ENCODE measurements at regions not wholly inside any gene's neighbourhood (a gene's known extent, or its start where the extent isn't known, plus 50 kb on each side); places are given as distances from the start of the nearest gene placed in this dataset.

- Mint-ChIP-seq H3K9me3 (no peaks in the 10 kb centered on the region), H3K4me1 (peaks cover 7% of the 10 kb centered on the region), H3K4me3 (no peak overlapping the region), H3K36me3 (ENCODE audit: low read depth) (no peaks in the 10 kb centered on the region), H3K27me3 (ENCODE audit: low read depth) (no peaks in the 10 kb centered on the region), H3K27ac (ENCODE audit: unreplicated experiment) (no peak overlapping the region)
- no peak for DNase-seq (ENCODE audit: low read depth, low spot score)
- TF ChIP-seq, protein P1, sequence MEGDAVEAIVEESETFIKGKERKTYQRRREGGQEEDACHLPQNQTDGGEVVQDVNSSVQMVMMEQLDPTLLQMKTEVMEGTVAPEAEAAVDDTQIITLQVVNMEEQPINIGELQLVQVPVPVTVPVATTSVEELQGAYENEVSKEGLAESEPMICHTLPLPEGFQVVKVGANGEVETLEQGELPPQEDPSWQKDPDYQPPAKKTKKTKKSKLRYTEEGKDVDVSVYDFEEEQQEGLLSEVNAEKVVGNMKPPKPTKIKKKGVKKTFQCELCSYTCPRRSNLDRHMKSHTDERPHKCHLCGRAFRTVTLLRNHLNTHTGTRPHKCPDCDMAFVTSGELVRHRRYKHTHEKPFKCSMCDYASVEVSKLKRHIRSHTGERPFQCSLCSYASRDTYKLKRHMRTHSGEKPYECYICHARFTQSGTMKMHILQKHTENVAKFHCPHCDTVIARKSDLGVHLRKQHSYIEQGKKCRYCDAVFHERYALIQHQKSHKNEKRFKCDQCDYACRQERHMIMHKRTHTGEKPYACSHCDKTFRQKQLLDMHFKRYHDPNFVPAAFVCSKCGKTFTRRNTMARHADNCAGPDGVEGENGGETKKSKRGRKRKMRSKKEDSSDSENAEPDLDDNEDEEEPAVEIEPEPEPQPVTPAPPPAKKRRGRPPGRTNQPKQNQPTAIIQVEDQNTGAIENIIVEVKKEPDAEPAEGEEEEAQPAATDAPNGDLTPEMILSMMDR (conservative IDR thresholded peaks at IDR 0.05): no peak
These were observed 121.1 kb downstream of the SIK1 start for GRCh38 chr21:43305811-43306311.

DNA sequence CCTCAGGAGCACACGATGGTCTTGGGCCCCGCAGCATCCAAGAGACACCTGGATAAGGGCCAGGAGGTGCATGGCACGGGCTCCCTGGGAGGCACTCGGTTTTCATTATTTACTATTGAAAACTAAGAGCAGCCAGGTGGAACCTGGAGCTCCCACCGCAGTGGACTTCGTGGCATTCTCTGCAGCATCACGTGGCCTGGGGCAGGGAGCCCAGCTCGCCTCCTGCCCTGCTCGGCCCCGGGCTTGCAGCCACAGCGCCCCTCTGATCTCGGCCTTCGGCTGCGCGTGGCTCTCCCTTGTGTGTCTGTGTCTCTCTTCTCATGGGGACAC lies 121.6 kb downstream of the SIK1 start:
- Mint-ChIP-seq H3K4me1 (peaks cover 7% of the 10 kb centered on the region), H3K27ac (ENCODE audit: unreplicated experiment) (no peak overlapping the region), H3K4me3 (no peak overlapping the region), H3K27me3 (ENCODE audit: low read depth) (no peaks in the 10 kb centered on the region), H3K36me3 (ENCODE audit: low read depth) (no peaks in the 10 kb centered on the region), H3K9me3 (no peaks in the 10 kb centered on the region)
- TF ChIP-seq, protein P1 (conservative IDR thresholded peaks at IDR 0.05): no peak
- DNase-seq (ENCODE audit: low read depth, low spot score): no peak

- Mint-ChIP-seq H3K27me3 (ENCODE audit: low read depth) (no peaks in the 10 kb centered on the region), H3K27ac (ENCODE audit: unreplicated experiment) (no peak overlapping the region), H3K4me3 (no peak overlapping the region), H3K4me1 (peaks cover 7% of the 10 kb centered on the region), H3K36me3 (ENCODE audit: low read depth) (no peaks in the 10 kb centered on the region), H3K9me3 (no peaks in the 10 kb centered on the region)
- TF ChIP-seq, protein P1 (conservative IDR thresholded peaks at IDR 0.05): no peak
- no peak for DNase-seq (ENCODE audit: low read depth, low spot score)
These were observed 122.2 kb downstream of the SIK1 start for GRCh38 chr21:43304621-43305335.

DNA sequence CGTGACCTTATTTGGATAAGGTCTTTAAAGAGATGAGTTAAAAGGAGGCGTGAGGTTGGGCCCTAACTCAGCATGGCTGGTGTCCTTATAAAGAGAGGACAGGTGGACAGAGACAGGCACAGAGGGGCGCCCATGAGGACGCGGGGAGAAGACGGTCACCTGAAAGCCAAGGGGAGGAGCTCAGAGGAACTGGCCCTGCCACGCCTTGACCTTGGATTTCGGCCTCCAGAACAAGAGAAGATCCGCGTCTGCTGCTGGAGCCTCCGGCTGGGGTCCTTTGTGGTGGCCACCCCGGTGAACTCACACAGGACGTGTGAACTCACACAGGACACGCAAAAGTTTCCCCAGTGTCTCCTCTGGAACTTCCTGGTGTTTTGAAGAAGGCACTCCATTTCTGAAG lies 122.7 kb downstream of the SIK1 start:
- TF ChIP-seq, protein P1 (conservative IDR thresholded peaks at IDR 0.05): no peak
- peaks cover 7% of the 10 kb centered on the region for H3K4me1 Mint-ChIP-seq
- H3K36me3 Mint-ChIP-seq (ENCODE audit: low read depth): no peaks in the 10 kb centered on the region
- H3K4me3 Mint-ChIP-seq: no peak overlapping the region
- no peaks in the 10 kb centered on the region for H3K9me3 Mint-ChIP-seq
- no peak for DNase-seq (ENCODE audit: low read depth, low spot score)
- no peaks in the 10 kb centered on the region for H3K27me3 Mint-ChIP-seq (ENCODE audit: low read depth)
- H3K27ac Mint-ChIP-seq (ENCODE audit: unreplicated experiment): no peak overlapping the region

GRCh38 chr21:43303275-43304178 lies 123.4 kb downstream of the SIK1 start:
- Mint-ChIP-seq H3K4me1 (peaks cover 10% of the 10 kb centered on the region), H3K4me3 (no peak overlapping the region), H3K27me3 (ENCODE audit: low read depth) (no peaks in the 10 kb centered on the region), H3K27ac (ENCODE audit: unreplicated experiment) (peak overlapping the region; percentile 35), H3K36me3 (ENCODE audit: low read depth) (no peaks in the 10 kb centered on the region), H3K9me3 (no peaks in the 10 kb centered on the region)
- TF ChIP-seq, protein P1 (conservative IDR thresholded peaks at IDR 0.05): no peak
- no peak for DNase-seq (ENCODE audit: low read depth, low spot score)

All from neural crest cell (in vitro differentiated cells).